ENCODE measurements at regions not wholly inside any gene's neighbourhood (a gene's known extent, or its start where the extent isn't known, plus 50 kb on each side); places are given as distances from the start of the nearest gene placed in this dataset.

GRCh38 chr17:55571095-55571494 is 59.8 kb upstream of the SMIM36 start:
- WGBS, 2 donors = 89 to 95% methylated on average over 2 of the region's 2 CpGs
- TF ChIP-seq CTCF (IDR thresholded peaks at IDR 0.05) (no peak), POLR2A (IDR thresholded peaks at IDR 0.05) (no peak)
- intact Hi-C loops (cut with DNase I; ENCODE audit: low total_unique reads) = no loop called here

DNA sequence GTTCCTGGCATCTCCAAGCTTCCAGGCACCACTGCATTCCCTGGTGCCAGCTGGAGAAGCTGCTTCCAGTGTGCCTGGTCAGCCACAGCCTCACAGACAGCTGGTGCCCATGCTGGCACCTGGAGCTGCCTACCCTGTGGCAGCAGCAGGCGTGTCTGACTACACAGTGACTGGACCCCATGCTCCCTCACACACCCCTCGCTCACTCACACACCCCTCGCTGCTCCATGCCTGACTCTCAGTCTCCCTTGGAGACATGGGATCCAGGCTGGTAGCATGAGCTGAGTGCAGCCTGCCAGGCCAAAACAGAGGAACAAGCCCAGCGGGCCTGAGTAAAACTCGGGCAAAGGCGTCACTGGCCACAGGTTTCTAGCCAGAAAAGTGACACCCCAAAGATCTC is 59.1 kb upstream of the SMIM36 start:
- TF ChIP-seq CTCF (IDR thresholded peaks at IDR 0.05) (no peak), POLR2A (IDR thresholded peaks at IDR 0.05) (no peak)
- 92% methylated on average over 6 of the region's 6 CpGs for WGBS, 2 donors
- intact Hi-C loops (cut with DNase I; ENCODE audit: low total_unique reads) = no loop called here
- DNase-seq (ENCODE audit: low spot score in 2 of 2) = no peak
- no peak overlapping the region for H3K4me3 ChIP-seq (ENCODE audit: low read depth, poor library complexity, severe bottlenecking)

More at GRCh38 chr17:55571095-55571494, 59.8 kb upstream of the SMIM36 start:
- H3K4me3 ChIP-seq (ENCODE audit: low read depth, poor library complexity, severe bottlenecking) = no peak overlapping the region
- no peak for DNase-seq (ENCODE audit: low spot score in 2 of 2)

DNA sequence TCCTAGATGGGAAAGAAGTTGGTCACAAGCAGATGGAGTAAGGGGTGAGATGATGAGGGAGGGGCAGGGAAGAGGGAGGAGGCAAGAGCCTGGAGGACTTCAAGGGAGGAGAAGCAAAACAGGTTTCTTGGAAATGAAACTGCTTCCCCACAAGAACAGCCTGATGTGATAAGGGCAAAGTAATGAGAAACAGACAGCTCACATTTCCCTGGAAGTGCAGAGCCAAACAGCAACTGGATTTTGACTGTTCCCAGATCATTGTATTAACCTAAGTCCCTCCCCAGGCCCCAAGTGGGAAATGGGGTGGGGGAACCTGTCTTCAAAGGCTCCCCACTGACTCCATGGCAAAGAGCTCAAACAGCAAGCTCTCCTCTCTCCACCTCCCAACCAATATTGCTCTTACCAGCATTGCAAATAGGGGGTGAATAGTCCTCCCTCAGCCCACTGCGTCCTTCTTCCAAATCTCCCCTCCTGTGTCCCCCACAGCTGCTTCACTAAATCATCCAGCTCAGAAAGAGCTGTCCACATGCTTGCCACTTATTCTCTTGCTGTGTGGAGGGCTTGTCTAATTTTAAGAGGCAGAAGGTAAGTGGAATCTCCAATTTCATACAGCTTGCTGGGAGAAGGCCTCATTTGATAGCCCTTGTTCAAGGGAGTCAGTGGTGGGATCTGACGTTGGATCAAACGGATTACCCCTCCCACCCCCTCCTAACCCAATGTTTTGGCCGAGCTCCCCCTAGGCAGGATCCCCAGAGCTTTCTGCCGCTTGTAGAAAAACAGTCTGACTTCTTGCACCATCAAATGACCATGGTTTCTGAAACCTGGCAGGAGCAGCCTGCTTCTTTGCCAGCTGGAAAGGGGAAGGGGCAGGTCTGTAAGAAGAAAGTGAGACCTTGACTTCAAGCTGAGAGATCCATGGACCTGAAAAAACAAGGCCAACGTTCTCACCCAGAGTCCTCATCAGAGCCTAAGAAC is 56.3 kb upstream of the SMIM36 start:
- DNase-seq (ENCODE audit: low spot score in 2 of 2) = peak in 1 of 2 donors; percentile 86
- TF ChIP-seq CTCF (IDR thresholded peaks at IDR 0.05) (no peak), POLR2A (IDR thresholded peaks at IDR 0.05) (no peak)
- 34 to 52% methylated on average over 6 of the region's 6 CpGs for WGBS, 2 donors

DNA sequence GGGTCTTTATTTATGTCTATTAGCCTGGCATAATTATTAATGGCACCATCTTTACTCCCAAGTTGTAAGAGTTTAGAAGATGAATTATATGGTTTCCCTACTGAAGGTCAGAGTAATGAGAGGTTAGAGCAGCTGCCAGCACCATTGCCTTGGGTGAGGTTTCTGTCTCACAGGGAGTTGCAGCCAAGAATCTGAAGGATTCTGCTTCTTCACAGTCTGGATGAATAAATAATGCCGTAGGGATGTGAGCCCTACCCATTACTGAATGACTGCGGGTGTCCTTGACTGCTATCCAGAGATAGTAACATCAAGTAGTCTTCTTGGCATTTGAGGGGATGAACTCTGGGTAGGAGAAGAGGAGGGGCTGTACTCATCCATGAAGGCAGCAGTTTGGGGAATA is 52.8 kb upstream of the SMIM36 start:
- H3K4me3 ChIP-seq (ENCODE audit: low read depth, poor library complexity, severe bottlenecking) = no peak overlapping the region
- no peak for TF ChIP-seq CTCF (IDR thresholded peaks at IDR 0.05)
- no peak for TF ChIP-seq POLR2A (IDR thresholded peaks at IDR 0.05)
- intact Hi-C loops (cut with DNase I; ENCODE audit: low total_unique reads) = no loop called here
- WGBS, 2 donors = 22 to 28% methylated on average over 2 of the region's 2 CpGs
- no peak for DNase-seq (ENCODE audit: low spot score in 2 of 2)

More for the DNA sequence above, 56.3 kb upstream of the SMIM36 start:
- intact Hi-C loops (cut with DNase I; ENCODE audit: low total_unique reads) = no loop called here
- no peak overlapping the region for H3K4me3 ChIP-seq (ENCODE audit: low read depth, poor library complexity, severe bottlenecking)

DNA sequence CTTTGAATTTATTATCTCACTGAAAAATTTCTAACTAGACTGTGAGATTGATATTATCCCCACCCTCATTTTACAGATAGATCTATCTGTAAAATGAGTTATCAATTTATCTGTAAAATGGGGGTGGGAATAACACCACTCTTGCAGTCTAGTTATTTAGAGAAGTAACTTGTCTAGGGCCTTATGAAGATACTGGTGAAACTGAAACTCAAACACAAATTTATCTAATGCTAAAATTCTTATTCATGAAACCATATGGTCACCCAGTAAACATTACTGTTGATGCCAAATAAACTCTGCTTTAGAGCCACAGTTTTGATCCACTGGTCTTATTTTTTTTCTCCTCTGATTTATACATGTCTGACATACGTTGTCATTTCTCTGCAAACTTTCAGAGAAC is 52.1 kb upstream of the SMIM36 start:
- WGBS, 2 donors = 55 to 68% methylated on average over 1 of the region's 1 CpG
- no peak for DNase-seq (ENCODE audit: low spot score in 2 of 2)
- no peak overlapping the region for H3K4me3 ChIP-seq (ENCODE audit: low read depth, poor library complexity, severe bottlenecking)
- no peak for TF ChIP-seq CTCF (IDR thresholded peaks at IDR 0.05)
- intact Hi-C loops (cut with DNase I; ENCODE audit: low total_unique reads) = no loop called here

All from lower leg skin (tissue), 4 donors.